Liver (tissue), 3 donors: ENCODE measurements at regions not wholly inside any gene's neighbourhood (a gene's known extent, or its start where the extent isn't known, plus 50 kb on each side); places are given as distances from the start of the nearest gene placed in this dataset.

ENCODE experiments used
- EGR1 ChIP-seq, 2 donors: IDR thresholded peaks; 2 replicates each; pipeline ENCODE4 v1.6.1; 2016 to 2018; ENCODE audit warnings: antibody characterized with exemption in 2 of 2, low read depth in 2 of 2
- GABPA ChIP-seq, 2 donors: IDR thresholded peaks in 1 of 2; conservative IDR thresholded peaks in 1 of 2; 2 replicates each; pipeline ENCODE4 v1.6.1; 2016; ENCODE audit warnings: antibody characterized with exemption in 2 of 2, mild to moderate bottlenecking in 1 of 2, moderate library complexity in 1 of 2
- HNF4A ChIP-seq, 2 donors: conservative IDR thresholded peaks; 2 replicates each; pipeline ENCODE4 v1.6.1; 2016; ENCODE audit warnings: antibody characterized with exemption in 2 of 2, mild to moderate bottlenecking in 2 of 2
- JUND ChIP-seq, 2 donors: IDR thresholded peaks; 2 replicates each; pipeline ENCODE4 v1.6.1; 2016; ENCODE audit warnings: antibody characterized with exemption in 2 of 2
- SP1 ChIP-seq: IDR thresholded peaks from 2 replicates; pipeline ENCODE4 v1.6.1; 2018; ENCODE audit warnings: antibody characterized with exemption, mild to moderate bottlenecking
- YY1 ChIP-seq: IDR thresholded peaks from 2 replicates; pipeline ENCODE4 v1.6.1; 2016; ENCODE audit warnings: antibody characterized with exemption, mild to moderate bottlenecking
- TF ChIP-seq, protein P1 (sequence below): fragments of 150-350 bp; IDR thresholded peaks from 2 replicates; pipeline ENCODE4 v1.5.1; 2017; ENCODE audit warnings: improper control_type of control experiment, low read depth, low read length; ENCODE audit not compliant: missing input control
- TF ChIP-seq, protein P2 (sequence below): IDR thresholded peaks from 2 replicates; pipeline ENCODE4 v1.6.1; 2016; ENCODE audit warnings: antibody characterized with exemption, mild to moderate bottlenecking
- TF ChIP-seq, protein P3 (sequence below): IDR thresholded peaks from 2 replicates; pipeline ENCODE4 v1.6.1; 2016; ENCODE audit warnings: antibody characterized with exemption
- TF ChIP-seq, protein P4 (sequence below): IDR thresholded peaks from 2 replicates; pipeline ENCODE4 v1.6.1; 2016; ENCODE audit warnings: antibody characterized with exemption
- donor health status: healthy.
- donor health status: healthy.

DNA sequence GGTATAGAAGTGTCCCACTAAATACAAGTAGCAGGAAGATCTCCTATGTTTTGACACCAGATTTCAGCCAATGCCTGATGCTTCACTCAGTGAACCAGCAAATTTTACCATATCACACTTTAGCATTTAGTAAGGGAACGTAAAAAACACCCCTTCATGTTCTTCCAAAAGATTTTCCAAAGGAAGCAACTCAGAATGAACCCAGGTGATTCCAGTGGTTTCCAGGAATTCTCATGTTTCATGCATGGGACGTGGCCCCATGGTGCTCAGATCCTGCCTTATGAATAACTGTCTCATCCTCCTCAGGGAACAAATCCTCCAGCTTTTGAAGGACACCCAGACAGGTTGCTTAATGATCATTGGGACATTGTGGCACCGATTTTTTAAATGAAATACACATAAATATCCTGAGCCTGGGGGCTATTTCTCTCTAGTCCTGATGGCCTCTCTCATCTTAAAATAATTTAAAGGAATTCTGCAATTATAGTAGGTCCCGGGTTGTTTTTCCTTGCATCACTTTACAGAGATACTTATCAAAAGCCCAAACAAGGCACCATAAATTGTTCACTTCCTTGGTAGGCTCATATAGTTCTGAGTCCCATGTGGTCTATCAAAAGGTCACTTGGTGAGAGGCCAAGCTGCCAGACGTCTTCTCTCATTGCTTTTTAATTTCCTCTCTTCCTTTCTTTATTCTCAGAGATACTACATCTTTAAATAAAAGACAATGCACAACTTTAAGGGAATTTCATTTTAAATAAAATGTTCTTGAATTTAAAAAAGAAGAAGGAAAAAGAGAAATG lies 261.0 kb downstream of the ZNF516 start:
- TF ChIP-seq JUND (IDR thresholded peaks at IDR 0.05) (no peak), HNF4A (conservative IDR thresholded peaks at IDR 0.05) (no peak), YY1 (no peak), EGR1 (IDR thresholded peaks at IDR 0.05; ENCODE audit: low read depth in 2 of 2) (no peak), SP1 (no peak), GABPA (IDR thresholded peaks at IDR 0.05 in 1 of 2, conservative IDR thresholded peaks at IDR 0.05 in 1 of 2) (no peak)
- TF ChIP-seq, protein P1, sequence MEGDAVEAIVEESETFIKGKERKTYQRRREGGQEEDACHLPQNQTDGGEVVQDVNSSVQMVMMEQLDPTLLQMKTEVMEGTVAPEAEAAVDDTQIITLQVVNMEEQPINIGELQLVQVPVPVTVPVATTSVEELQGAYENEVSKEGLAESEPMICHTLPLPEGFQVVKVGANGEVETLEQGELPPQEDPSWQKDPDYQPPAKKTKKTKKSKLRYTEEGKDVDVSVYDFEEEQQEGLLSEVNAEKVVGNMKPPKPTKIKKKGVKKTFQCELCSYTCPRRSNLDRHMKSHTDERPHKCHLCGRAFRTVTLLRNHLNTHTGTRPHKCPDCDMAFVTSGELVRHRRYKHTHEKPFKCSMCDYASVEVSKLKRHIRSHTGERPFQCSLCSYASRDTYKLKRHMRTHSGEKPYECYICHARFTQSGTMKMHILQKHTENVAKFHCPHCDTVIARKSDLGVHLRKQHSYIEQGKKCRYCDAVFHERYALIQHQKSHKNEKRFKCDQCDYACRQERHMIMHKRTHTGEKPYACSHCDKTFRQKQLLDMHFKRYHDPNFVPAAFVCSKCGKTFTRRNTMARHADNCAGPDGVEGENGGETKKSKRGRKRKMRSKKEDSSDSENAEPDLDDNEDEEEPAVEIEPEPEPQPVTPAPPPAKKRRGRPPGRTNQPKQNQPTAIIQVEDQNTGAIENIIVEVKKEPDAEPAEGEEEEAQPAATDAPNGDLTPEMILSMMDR = no peak
- TF ChIP-seq, protein P2, sequence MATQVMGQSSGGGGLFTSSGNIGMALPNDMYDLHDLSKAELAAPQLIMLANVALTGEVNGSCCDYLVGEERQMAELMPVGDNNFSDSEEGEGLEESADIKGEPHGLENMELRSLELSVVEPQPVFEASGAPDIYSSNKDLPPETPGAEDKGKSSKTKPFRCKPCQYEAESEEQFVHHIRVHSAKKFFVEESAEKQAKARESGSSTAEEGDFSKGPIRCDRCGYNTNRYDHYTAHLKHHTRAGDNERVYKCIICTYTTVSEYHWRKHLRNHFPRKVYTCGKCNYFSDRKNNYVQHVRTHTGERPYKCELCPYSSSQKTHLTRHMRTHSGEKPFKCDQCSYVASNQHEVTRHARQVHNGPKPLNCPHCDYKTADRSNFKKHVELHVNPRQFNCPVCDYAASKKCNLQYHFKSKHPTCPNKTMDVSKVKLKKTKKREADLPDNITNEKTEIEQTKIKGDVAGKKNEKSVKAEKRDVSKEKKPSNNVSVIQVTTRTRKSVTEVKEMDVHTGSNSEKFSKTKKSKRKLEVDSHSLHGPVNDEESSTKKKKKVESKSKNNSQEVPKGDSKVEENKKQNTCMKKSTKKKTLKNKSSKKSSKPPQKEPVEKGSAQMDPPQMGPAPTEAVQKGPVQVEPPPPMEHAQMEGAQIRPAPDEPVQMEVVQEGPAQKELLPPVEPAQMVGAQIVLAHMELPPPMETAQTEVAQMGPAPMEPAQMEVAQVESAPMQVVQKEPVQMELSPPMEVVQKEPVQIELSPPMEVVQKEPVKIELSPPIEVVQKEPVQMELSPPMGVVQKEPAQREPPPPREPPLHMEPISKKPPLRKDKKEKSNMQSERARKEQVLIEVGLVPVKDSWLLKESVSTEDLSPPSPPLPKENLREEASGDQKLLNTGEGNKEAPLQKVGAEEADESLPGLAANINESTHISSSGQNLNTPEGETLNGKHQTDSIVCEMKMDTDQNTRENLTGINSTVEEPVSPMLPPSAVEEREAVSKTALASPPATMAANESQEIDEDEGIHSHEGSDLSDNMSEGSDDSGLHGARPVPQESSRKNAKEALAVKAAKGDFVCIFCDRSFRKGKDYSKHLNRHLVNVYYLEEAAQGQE = no peak
- TF ChIP-seq, protein P3, sequence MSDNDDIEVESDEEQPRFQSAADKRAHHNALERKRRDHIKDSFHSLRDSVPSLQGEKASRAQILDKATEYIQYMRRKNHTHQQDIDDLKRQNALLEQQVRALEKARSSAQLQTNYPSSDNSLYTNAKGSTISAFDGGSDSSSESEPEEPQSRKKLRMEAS = no peak
- TF ChIP-seq, protein P4, sequence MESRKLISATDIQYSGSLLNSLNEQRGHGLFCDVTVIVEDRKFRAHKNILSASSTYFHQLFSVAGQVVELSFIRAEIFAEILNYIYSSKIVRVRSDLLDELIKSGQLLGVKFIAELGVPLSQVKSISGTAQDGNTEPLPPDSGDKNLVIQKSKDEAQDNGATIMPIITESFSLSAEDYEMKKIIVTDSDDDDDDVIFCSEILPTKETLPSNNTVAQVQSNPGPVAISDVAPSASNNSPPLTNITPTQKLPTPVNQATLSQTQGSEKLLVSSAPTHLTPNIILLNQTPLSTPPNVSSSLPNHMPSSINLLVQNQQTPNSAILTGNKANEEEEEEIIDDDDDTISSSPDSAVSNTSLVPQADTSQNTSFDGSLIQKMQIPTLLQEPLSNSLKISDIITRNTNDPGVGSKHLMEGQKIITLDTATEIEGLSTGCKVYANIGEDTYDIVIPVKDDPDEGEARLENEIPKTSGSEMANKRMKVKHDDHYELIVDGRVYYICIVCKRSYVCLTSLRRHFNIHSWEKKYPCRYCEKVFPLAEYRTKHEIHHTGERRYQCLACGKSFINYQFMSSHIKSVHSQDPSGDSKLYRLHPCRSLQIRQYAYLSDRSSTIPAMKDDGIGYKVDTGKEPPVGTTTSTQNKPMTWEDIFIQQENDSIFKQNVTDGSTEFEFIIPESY = no peak
